T-cell (primary cell): ENCODE measurements at regions not wholly inside any gene's neighbourhood (a gene's known extent, or its start where the extent isn't known, plus 50 kb on each side); places are given as distances from the start of the nearest gene placed in this dataset.
"Not testable (repeated sequence)": the region's sequence is repeated elsewhere in the genome, so short reads cannot be mapped to it uniquely, and the experiment has no call there.

Experiments
- ATAC-seq, 4 experiments: fragments of 200-7000 bp in 3 of 4; fragments of 150-1000 bp in 1 of 4; cut with Tn5 transposase; replicated peaks in 1 of 4; 1 replicate in 3 of 4; 2 replicates in 1 of 4; pipeline ENCODE4 v1.10.0; 2021; ENCODE audit warnings: moderate library complexity in 3 of 4, mild to moderate bottlenecking in 2 of 4, moderate number of reproducible peaks in 1 of 4
- CTCF ChIA-PET, 2 donors: fragments of 300-600 bp; sonication (Branson Sonifier 250); formaldehyde crosslinking; loops; one replicate each; lab custom pipeline; 2022; ENCODE audit warnings: antibody characterized with exemption in 2 of 2; lab: Charles Lee
- POLR2A ChIA-PET, 2 donors: fragments of 300-600 bp; sonication (Branson Sonifier 250); formaldehyde crosslinking; loops; one replicate each; lab custom pipeline; 2022; ENCODE audit warnings: antibody characterized with exemption in 2 of 2; lab: Charles Lee
- DNase-seq, 35 experiments: peaks; one replicate each; pipeline versions ENCODE4 v3.0.0 to v3.0.0-alpha.2; 2013 to 2023
- H3K27ac ChIP-seq: one replicate; pipeline ENCODE4 v1.5.1; 2013; ENCODE audit warnings: low read length
- H3K27me3 ChIP-seq, 2 experiments: replicated peaks in 1 of 2; 1 replicate in 1 of 2; 2 replicates in 1 of 2; pipeline versions ENCODE4 v1.6.1 to v1.7.0; 2013; ENCODE audit warnings: low read length in 1 of 2, mixed read lengths in 1 of 2; ENCODE audit not compliant: control insufficient read depth in 2 of 2, insufficient read depth in 2 of 2; ENCODE audit errors: extremely low read depth in 1 of 2
- H3K36me3 ChIP-seq, 2 donors: 1 replicate in 1 of 2; 2 replicates in 1 of 2; pipeline versions ENCODE4 v1.6.1 to v1.7.0; 2013; ENCODE audit warnings: low read length in 1 of 2; ENCODE audit not compliant: control insufficient read depth in 2 of 2, insufficient read depth in 1 of 2; ENCODE audit errors: extremely low read depth in 1 of 2
- H3K4me1 ChIP-seq, 2 experiments: 1 replicate in 1 of 2; 2 replicates in 1 of 2; pipeline versions ENCODE4 v1.6.1 to v1.7.0; 2013; ENCODE audit warnings: low read length in 2 of 2, mixed read lengths in 1 of 2; ENCODE audit not compliant: insufficient read depth in 2 of 2, control insufficient read depth in 1 of 2; ENCODE audit errors: extremely low read depth in 1 of 2
- H3K4me3 ChIP-seq, 2 donors: 1 replicate in 1 of 2; 2 replicates in 1 of 2; pipeline versions ENCODE4 v1.5.1 to v1.7.0; 2013; ENCODE audit warnings: mild to moderate bottlenecking in 2 of 2, low read length in 1 of 2, moderate library complexity in 1 of 2; ENCODE audit not compliant: control insufficient read depth in 1 of 2; ENCODE audit errors: extremely low read depth in 1 of 2
- H3K9me3 ChIP-seq: 2 replicates; pipeline ENCODE4 v1.7.0; 2013
- H3K27ac Mint-ChIP-seq, 2 donors: one replicate each; pipeline ENCODE4 v1.8.0; 2020 to 2021; ENCODE audit warnings: mild to moderate bottlenecking in 2 of 2, mixed read lengths in 2 of 2
- H3K27me3 Mint-ChIP-seq, 2 donors: one replicate each; pipeline ENCODE4 v1.8.0; 2021 to 2022; ENCODE audit warnings: mixed read lengths in 2 of 2
- H3K36me3 Mint-ChIP-seq: one replicate; pipeline ENCODE4 v1.8.0; 2021; ENCODE audit warnings: mixed read lengths
- H3K4me1 Mint-ChIP-seq, 3 donors: one replicate each; pipeline ENCODE4 v1.8.0; 2020 to 2022; ENCODE audit warnings: mixed read lengths in 3 of 3, mild to moderate bottlenecking in 1 of 3
- H3K4me3 Mint-ChIP-seq, 3 donors: one replicate each; pipeline ENCODE4 v1.8.0; 2020 to 2022; ENCODE audit warnings: mild to moderate bottlenecking in 3 of 3, mixed read lengths in 3 of 3, moderate library complexity in 3 of 3
- H3K9me3 Mint-ChIP-seq, 3 donors: one replicate each; pipeline ENCODE4 v1.8.0; 2020 to 2022; ENCODE audit warnings: mixed read lengths in 3 of 3
- WGBS: methylation state at CpG from one replicate; pipeline ENCODE4 v1.1.5; 2013; ENCODE audit warnings: missing lambda C conversion rate; ENCODE audit not compliant: insufficient coverage; 5-methylcytosine and 5-hydroxymethylcytosine counted together

GRCh38 chr2:175679728-175680127, 322.3 kb downstream of the LNPK start:
- Histone ChIP-seq H3K9me3 (no peaks in the 10 kb centered on the region), H3K27me3 (peaks cover 2% of the 10 kb centered on the region in 2 experiments), H3K4me3 (no peak overlapping the region), H3K36me3 (no peaks in the 10 kb centered on the region), H3K27ac (no peak overlapping the region), H3K4me1 (no peaks in the 10 kb centered on the region)
- no peak overlapping the region for H3K4me3 Mint-ChIP-seq
- ChIA-PET POLR2A (no interaction called here), CTCF (interaction anchor here in 1 of 2 donors (1.1 kb wide), 1 partner anchor 9 kb away, joined by 4 read pairs; no protein-coding TSS in a partner anchor)
- H3K9me3 Mint-ChIP-seq, result no peaks in the 10 kb centered on the region
- no peaks in the 10 kb centered on the region for H3K36me3 Mint-ChIP-seq
- no CpG with 5 or more reads among the region's 2 CpGs for WGBS
- ATAC-seq (no peak), DNase-seq (no peak)
- no peak overlapping the region for H3K27ac Mint-ChIP-seq
- no peaks in the 10 kb centered on the region for H3K4me1 Mint-ChIP-seq
- peaks cover 4 to 26% of the 10 kb centered on the region in 2 donors for H3K27me3 Mint-ChIP-seq

- ChIA-PET CTCF (interaction anchor here in 1 of 2 donors (1.1 kb wide), 1 partner anchor 9 kb away, joined by 4 read pairs; no protein-coding TSS in a partner anchor), POLR2A (no interaction called here)
- Histone ChIP-seq H3K9me3 (no peaks in the 10 kb centered on the region), H3K27ac (no peak overlapping the region), H3K4me3 (no peak overlapping the region), H3K27me3 (peaks cover under 1 to 2% of the 10 kb centered on the region in 2 experiments), H3K4me1 (no peaks in the 10 kb centered on the region), H3K36me3 (no peaks in the 10 kb centered on the region)
- Mint-ChIP-seq H3K36me3 (no peaks in the 10 kb centered on the region), H3K4me1 (no peaks in the 10 kb centered on the region), H3K4me3 (no peak overlapping the region), H3K27ac (no peak overlapping the region), H3K27me3 (peaks cover 4 to 25% of the 10 kb centered on the region in 2 donors), H3K9me3 (peaks cover 0 to 1% (median 0%) of the 10 kb centered on the region in 3 donors)
- DNase-seq (no peak), ATAC-seq (no peak)
- WGBS, result 60% methylated on average over 1 of the region's 4 CpGs
These were observed 322.8 kb downstream of the LNPK start for GRCh38 chr2:175679231-175679630.

- no peaks in the 10 kb centered on the region for H3K4me1 ChIP-seq
- WGBS, result no CpG with 5 or more reads among the region's 2 CpGs
- no peak overlapping the region for H3K27ac ChIP-seq
- Mint-ChIP-seq H3K4me1 (no peaks in the 10 kb centered on the region), H3K36me3 (no peaks in the 10 kb centered on the region), H3K9me3 (peaks cover 0 to 15% (median 5%) of the 10 kb centered on the region in 3 donors), H3K4me3 (no peak overlapping the region), H3K27me3 (peaks cover 0 to 22% of the 10 kb centered on the region in 2 donors), H3K27ac (no peak overlapping the region)
- peaks cover 0 to 2% of the 10 kb centered on the region in 2 experiments for H3K27me3 ChIP-seq
- H3K9me3 ChIP-seq, result no peaks in the 10 kb centered on the region
- no peaks in the 10 kb centered on the region for H3K36me3 ChIP-seq
- no peak overlapping the region for H3K4me3 ChIP-seq
- DNase-seq, result no peak
- no peak for ATAC-seq
- ChIA-PET POLR2A (interaction anchor here in 1 of 2 donors (0.7 kb wide), 1 partner anchor 973 kb away, joined by 3 read pairs; no protein-coding TSS in a partner anchor), CTCF (no interaction called here)
These were observed 324.2 kb downstream of the LNPK start for GRCh38 chr2:175677880-175678279.

- ATAC-seq, result no peak
- Mint-ChIP-seq H3K27me3 (peaks cover 0 to 29% of the 10 kb centered on the region in 2 donors), H3K4me1 (no peaks in the 10 kb centered on the region), H3K36me3 (no peaks in the 10 kb centered on the region), H3K27ac (no peak overlapping the region), H3K4me3 (no peak overlapping the region), H3K9me3 (peaks cover 0 to 24% (median 8%) of the 10 kb centered on the region in 3 donors)
- WGBS, result no CpG with 5 or more reads among the region's 3 CpGs
- Histone ChIP-seq H3K9me3 (no peaks in the 10 kb centered on the region), H3K4me3 (no peak overlapping the region), H3K27me3 (peaks cover 0 to 2% of the 10 kb centered on the region in 2 experiments), H3K36me3 (no peaks in the 10 kb centered on the region), H3K27ac (no peak overlapping the region), H3K4me1 (no peaks in the 10 kb centered on the region)
- DNase-seq, result no peak
- POLR2A ChIA-PET, result no interaction called here
- CTCF ChIA-PET, result no interaction called here
These were observed 325.3 kb downstream of the LNPK start for GRCh38 chr2:175676813-175677212.

GRCh38 chr2:175668804-175669203, 333.3 kb downstream of the LNPK start:
- H3K9me3 ChIP-seq, H3K27ac Mint-ChIP-seq, H3K4me3 Mint-ChIP-seq, H3K4me1 ChIP-seq, ATAC-seq, H3K36me3 Mint-ChIP-seq, POLR2A ChIA-PET, DNase-seq, H3K36me3 ChIP-seq, H3K4me1 Mint-ChIP-seq, H3K27ac ChIP-seq, H3K4me3 ChIP-seq: not testable (repeated sequence)
- CTCF ChIA-PET, result interaction anchor here in 1 of 2 donors (0.6 kb wide), 1 partner anchor 469 kb away, joined by 3 read pairs; no protein-coding TSS in a partner anchor
- H3K27me3 ChIP-seq, result peaks cover 0 to 12% of the 10 kb centered on the region in 2 experiments
- Mint-ChIP-seq H3K9me3 (peaks cover 0 to 23% (median 8%) of the 10 kb centered on the region in 3 donors), H3K27me3 (peaks cover 27 to 42% of the 10 kb centered on the region in 2 donors)
- 94% methylated on average over 7 of the region's 7 CpGs for WGBS

- no peaks in the 10 kb centered on the region for H3K4me1 Mint-ChIP-seq
- no peaks in the 10 kb centered on the region for H3K9me3 ChIP-seq
These were observed 339.7 kb downstream of the LNPK start for GRCh38 chr2:175662335-175662734.

More at GRCh38 chr2:175662335-175662734, 339.7 kb downstream of the LNPK start:
- Mint-ChIP-seq H3K27ac (no peak overlapping the region), H3K4me3 (no peak overlapping the region), H3K36me3 (no peaks in the 10 kb centered on the region), H3K27me3 (peaks cover 14 to 15% of the 10 kb centered on the region in 2 donors), H3K9me3 (no peaks in the 10 kb centered on the region)
- Histone ChIP-seq H3K4me1 (no peaks in the 10 kb centered on the region), H3K27ac (no peak overlapping the region), H3K4me3 (no peak overlapping the region), H3K27me3 (no peaks in the 10 kb centered on the region), H3K36me3 (no peaks in the 10 kb centered on the region)
- DNase-seq, result no peak
- ChIA-PET POLR2A (no interaction called here), CTCF (no interaction called here)
- ATAC-seq, result no peak
- no CpG with 5 or more reads among the region's 1 CpG for WGBS
